HFF-Myc (cell line): ENCODE measurements at regions not wholly inside any gene's neighbourhood (a gene's known extent, or its start where the extent isn't known, plus 50 kb on each side); places are given as distances from the start of the nearest gene placed in this dataset.

Experiments
- DNase-seq: peaks from one replicate; pipeline ENCODE4 v3.0.0-alpha.2; 2011; ENCODE audit warnings: low read depth; ENCODE audit errors: extremely low read depth
- H3K4me3 ChIP-seq: replicated peaks from 2 replicates; pipeline ENCODE4 v1.5.1; 2011; ENCODE audit warnings: low read depth, mild to moderate bottlenecking, control low read depth, low read length
- CTCF ChIP-seq: IDR thresholded peaks from 2 replicates; pipeline ENCODE4 v1.5.1; 2012; ENCODE audit warnings: mild to moderate bottlenecking, low read depth, low read length, control low read depth; ENCODE audit errors: missing control alignments

- no peak for DNase-seq
- H3K4me3 ChIP-seq, result no peak overlapping the region
- no peak for TF ChIP-seq CTCF
Measured at GRCh38 chrX:40414335-40414734, 166.4 kb upstream of the ATP6AP2 start.

GRCh38 chrX:40411340-40412111, 169.2 kb upstream of the ATP6AP2 start:
- TF ChIP-seq CTCF, result peak; percentile 26
- H3K4me3 ChIP-seq, result no peak overlapping the region
- no peak for DNase-seq

- no peak overlapping the region for H3K4me3 ChIP-seq
- no peak for TF ChIP-seq CTCF
- no peak for DNase-seq
Measured at GRCh38 chrX:40410859-40411258, 169.9 kb upstream of the ATP6AP2 start.

- no peak for DNase-seq
- no peak for TF ChIP-seq CTCF
- no peak overlapping the region for H3K4me3 ChIP-seq
Measured at GRCh38 chrX:40406330-40406859, 174.4 kb upstream of the ATP6AP2 start.

GRCh38 chrX:40405399-40405798, 175.4 kb upstream of the ATP6AP2 start:
- no peak overlapping the region for H3K4me3 ChIP-seq
- no peak for DNase-seq
- no peak for TF ChIP-seq CTCF

GRCh38 chrX:40403757-40404156, 177.0 kb upstream of the ATP6AP2 start:
- DNase-seq, result no peak
- H3K4me3 ChIP-seq, result no peak overlapping the region
- TF ChIP-seq CTCF, result no peak
